Suppressor macrophage treated with lipopolysaccharide for 4 hours (primary cell): ENCODE measurements at regions not wholly inside any gene's neighbourhood (a gene's known extent, or its start where the extent isn't known, plus 50 kb on each side); places are given as distances from the start of the nearest gene placed in this dataset.

Experiments
- DNase-seq: peaks from one replicate; pipeline ENCODE4 v3.0.0-alpha.2; 2020

DNA sequence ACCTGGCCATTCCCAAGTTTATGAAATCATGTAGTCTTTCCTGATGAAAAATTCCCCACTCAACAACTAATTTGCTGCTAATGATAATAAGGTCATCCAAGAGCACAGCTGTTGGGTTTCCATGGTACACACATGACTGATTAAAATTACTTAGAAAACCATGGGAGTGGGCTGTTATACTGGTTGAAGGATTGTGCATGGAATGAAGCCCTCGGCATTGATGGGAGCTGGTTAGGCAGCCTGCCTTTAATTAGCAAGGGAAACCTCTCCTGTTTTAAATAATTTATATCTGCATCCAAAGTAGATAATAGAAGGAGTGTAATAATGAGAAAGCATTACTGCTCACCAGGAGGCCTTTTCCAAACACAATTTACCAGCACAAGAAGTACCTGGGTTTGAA lies 235.1 kb upstream of the CFAP20DC start:
- no peak for DNase-seq

GRCh38 chr3:59280113-59280512 lies 230.3 kb upstream of the CFAP20DC start:
- DNase-seq: no peak

DNA sequence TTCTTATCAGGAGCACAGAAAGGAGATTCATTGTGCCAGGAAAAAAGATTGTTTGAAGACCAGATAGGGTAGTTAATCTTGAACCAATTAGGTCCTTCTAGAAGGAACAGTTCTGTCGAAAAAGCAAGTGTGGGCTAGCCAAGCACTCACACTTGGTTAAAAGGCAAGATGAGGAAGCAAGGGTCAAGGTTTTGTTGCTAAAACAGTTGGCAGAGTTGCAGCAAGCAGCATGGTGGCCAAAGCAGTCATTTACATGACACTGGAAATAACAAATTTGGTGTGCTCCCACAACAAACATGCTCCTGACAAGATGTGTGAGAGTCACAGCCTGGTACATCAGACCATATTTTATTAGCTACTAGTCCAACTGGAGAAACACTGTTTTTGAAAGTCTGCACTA lies 228.0 kb upstream of the CFAP20DC start:
- DNase-seq: no peak

DNA sequence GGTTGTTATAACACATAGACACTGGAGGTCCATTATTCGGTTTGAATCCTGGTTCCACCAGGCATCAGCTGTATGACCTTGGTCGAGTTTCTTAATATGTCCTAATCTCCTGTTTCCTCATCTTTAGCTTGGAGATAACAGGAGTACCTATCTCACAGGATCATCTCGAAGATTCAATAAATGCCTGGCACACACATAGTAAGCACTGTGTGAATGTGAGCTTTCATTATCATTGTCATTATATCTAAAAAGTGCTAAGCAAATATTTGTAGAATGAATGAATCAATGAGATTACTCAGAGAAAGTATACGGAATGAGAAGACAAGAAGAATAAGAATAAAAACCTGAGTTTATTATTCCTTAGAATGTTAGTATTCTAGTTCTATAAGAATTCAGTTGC lies 227.4 kb upstream of the CFAP20DC start:
- no peak for DNase-seq

GRCh38 chr3:59273976-59274375 lies 224.2 kb upstream of the CFAP20DC start:
- no peak for DNase-seq

DNA sequence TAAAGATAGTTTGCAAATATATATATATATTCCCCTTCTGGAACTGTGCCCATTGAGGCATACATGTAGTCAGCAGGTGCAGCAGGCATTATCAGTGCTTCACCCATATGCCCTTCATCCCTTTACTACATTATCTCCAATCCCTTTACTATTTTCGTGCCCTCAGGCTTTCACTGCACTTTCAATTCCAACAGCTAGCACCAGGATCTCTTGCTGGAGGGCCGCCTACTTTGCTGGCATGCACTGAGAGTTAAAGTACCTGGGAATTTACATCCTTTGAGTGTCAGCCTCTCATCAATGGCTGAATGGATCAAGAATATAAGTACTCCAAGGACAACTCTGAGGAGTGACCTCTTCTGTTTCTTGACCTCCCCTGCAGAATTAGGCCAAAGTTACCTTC lies 222.1 kb upstream of the CFAP20DC start:
- DNase-seq: no peak

GRCh38 chr3:59270921-59271320 lies 221.1 kb upstream of the CFAP20DC start:
- no peak for DNase-seq

DNA sequence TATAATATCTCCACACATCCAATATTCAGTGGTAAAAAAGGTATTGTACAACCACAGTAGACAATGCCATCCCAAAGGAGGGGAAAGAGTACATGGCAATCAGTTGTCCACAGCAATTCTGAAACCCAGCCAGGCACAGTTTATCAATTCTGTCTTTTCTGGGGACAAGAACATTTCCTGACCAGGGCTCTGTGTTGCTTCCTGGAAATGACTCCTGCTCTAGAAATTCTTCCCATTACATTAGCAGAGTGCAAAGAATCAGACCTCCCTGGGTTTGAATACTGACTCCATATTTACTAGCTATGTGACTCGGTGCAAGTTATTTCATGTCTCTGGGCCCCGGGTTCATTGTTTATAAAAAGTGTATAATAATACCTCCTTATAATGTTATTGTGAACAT lies 220.4 kb upstream of the CFAP20DC start:
- no peak for DNase-seq

DNA sequence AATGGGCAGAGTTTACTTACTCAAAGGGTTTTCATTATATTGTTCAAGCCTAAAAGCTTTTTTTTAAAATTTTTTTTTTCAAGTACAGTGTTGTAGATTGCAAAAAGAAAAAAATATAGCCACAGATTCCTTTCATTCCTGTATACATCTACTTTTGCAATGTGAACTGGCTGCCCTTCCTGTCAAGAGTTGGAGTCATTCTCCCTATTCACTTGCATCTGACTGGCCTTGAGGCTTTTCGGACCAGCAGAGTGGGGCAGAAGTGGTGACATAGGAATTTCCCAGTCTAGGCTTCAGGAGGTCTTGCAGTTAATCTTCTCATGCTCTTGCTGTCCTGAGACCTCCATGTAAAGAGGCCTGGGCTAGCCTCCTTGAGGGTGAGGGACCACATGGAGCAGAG lies 218.3 kb upstream of the CFAP20DC start:
- DNase-seq: peak; percentile 29

DNA sequence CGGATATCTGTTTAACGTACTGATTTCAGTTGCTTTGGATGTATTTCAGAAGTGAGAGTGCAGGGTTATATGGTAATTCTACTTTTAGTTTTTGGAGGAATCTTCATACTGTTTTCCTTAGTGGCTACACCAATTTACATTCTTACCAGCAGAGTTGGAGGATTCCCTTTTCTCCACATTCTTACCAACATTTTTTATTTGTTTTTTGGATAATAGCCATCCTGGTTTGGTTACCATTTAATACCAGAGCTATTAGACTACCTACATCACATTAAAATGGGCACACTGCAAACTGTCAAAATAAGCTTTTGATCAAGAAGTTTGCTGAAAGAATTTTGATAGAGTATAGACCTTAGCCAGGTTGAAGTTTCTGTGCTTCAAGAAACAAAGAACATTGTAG lies 217.2 kb upstream of the CFAP20DC start:
- DNase-seq: no peak

GRCh38 chr3:59266551-59266950 lies 216.7 kb upstream of the CFAP20DC start:
- DNase-seq: peak; percentile 28

- peak; percentile 20 for DNase-seq
Measured at GRCh38 chr3:59265566-59265965, 215.7 kb upstream of the CFAP20DC start.

DNA sequence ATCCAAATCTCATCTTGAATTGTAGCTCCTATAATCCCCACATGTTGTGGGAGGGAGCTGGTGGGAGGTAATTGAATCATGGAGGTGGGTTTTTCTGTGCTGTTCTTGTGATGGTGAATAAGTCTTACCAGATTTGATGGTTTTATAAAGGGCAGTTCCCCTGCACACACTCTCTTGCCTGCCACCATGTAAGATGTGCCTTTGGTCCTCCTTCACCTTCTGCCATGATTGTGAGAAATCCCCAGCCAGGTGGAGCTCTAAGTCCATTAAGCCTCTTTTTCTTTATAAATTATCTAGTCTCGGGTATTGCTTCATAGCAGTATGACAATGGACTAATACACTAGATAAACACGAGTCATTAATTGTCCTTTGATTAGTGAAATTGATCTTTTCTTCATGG lies 214.5 kb upstream of the CFAP20DC start:
- no peak for DNase-seq

DNA sequence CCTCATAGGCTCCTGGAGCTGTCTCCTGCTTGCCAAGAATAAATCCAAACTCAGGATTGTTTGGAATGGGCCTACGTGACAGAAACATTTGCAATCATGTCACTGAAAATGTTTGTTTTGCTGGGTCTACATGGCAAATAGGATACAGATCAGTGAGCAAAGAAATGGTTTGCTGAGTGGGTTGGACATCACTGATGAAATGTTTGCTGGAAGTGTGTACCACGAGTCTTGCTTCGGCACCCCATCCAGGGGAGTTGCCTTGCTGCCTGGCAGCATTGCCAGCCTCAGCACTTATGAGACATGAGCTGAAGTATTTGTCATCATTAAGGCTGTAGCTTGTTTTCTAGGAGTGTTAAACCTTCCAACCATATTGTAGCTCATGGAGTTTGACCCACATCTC lies 213.3 kb upstream of the CFAP20DC start:
- DNase-seq: no peak

DNA sequence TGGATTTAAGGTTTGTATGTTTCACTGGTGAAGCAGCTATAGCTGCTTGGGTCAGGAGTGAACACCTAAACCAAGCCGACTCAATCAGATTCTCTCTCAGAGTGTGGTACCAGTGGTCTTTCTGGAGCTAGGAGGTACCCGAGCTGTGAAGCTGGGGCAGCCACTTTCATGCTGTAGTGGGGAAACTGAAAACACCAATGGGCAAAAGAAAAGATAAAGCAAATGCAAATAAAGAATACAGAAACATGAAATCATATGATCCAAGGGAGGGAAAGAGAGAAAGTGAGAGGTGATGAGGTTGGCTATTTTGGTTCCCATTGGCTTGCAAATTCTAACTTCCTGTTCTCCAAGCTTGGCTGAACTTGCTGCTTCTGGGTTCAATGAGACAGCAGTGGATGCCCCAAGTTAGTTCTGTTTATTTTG lies 212.3 kb upstream of the CFAP20DC start:
- peak; percentile 27 for DNase-seq

GRCh38 chr3:59261009-59261408 lies 211.2 kb upstream of the CFAP20DC start:
- no peak for DNase-seq

GRCh38 chr3:59258550-59259260 lies 208.9 kb upstream of the CFAP20DC start:
- no peak for DNase-seq

DNA sequence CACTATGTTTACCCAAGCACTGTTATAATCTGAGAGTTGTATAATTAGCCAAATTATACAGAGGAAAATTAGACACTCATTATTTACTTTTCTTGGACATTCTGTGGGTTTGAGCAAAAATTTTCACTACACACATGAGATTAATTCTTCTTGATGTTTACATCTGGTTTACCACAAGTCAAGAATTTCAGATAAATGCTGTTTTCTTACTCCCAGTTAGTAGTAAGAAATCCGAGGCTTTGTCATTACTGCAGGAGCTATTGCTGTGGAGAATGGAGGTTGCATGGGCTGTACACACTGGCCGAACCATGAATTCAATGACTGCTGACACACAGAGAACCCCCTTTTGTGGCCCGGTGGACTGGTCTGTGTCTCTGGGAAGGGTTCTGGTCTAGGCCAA lies 207.7 kb upstream of the CFAP20DC start:
- DNase-seq: no peak

DNA sequence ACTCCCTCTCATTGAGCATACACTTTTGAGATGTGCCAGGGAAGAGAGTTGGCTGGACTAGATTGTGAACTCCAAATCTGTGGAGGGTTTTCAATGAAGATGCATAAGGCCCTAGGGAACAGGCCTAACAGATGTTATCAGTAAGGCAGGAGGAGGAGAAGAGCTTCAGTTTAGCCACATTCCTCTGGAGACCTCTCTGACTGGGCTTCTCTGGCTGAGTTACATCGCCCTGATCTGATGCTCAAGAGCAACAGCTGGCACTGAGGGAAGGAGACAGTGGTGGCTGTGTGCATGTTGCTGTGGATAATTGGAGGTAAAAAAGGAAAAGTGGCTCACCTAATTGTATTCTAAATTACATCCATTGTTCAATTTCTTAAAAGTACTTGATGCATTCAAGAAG lies 206.4 kb upstream of the CFAP20DC start:
- no peak for DNase-seq

DNA sequence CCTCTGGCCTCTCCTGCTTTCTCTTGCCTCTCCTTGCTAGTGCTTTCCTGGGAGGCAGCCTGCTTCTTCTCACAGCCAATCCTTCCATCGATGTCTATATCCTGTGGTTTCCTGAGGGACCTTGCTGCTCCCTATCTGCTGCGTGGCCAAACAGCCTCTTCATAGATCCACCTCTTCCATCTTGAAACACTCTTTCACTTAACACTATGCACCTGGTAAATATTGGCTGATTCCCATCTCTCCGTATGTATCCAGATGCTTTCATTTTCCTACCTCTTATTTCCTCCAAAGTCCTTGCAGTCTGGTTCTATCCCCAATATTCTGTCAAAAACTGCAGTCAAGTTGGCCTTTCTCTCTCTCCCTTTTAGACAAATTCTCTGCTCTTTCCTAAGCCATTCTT lies 205.2 kb upstream of the CFAP20DC start:
- DNase-seq: no peak

- DNase-seq: no peak
Measured at GRCh38 chr3:59254433-59254832, 204.6 kb upstream of the CFAP20DC start.

DNA sequence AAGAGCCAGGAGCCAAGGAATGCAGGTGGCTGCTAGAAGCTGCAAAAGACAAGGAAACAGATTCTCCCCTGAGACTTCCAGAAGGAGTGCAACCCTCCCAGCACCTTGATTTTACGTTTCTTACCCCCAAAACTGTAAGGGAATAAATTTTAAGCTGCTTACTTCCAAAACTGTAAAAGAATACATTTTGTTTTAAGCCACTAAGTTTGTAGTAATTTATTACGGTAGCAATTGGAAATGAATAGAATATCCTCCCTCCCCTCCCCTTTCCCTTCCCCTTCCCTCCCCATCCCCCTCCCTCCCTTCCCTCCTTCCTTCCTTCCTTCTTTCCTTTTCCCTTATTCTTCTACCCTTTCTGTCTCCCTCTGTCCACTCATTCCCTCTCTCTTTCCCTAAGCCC lies 203.7 kb upstream of the CFAP20DC start:
- no peak for DNase-seq

DNA sequence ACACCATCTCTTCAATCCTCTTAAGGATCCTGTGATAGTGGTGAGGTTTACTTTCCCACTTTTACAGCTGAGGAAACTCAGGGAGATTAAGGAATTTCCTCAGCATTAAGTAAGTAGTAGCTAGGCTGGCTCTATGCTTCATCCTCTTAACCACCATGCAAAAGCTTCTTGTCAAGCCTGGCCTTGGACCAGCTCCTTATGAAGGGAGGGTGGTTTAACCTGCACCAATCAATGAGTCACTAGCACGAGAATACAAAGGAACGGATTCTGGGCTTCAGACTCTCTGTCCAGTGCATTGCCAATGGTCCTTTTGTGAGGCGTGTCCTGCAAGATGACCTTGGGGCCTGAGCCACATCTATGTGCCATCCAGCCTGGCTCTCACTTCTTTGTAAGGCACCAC lies 202.0 kb upstream of the CFAP20DC start:
- no peak for DNase-seq

DNA sequence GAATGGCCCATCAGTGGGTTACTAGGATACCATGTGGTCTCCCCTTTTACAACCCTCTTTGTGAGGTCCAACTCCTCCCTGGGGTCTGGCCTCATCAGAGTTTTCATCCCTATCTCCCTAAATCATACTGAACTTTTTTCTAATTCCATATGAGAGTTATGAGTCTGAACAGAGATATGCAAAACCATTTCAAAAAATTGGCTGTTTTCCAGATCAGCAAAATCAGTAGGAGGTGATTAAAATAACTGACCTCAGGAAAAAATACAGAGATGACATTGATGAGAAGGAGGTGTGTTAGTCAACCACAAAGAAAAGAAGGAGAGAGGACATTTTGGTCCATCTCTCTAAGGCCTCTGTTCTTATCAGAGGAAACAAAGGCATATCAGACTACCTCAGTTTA lies 200.8 kb upstream of the CFAP20DC start:
- DNase-seq: no peak

DNA sequence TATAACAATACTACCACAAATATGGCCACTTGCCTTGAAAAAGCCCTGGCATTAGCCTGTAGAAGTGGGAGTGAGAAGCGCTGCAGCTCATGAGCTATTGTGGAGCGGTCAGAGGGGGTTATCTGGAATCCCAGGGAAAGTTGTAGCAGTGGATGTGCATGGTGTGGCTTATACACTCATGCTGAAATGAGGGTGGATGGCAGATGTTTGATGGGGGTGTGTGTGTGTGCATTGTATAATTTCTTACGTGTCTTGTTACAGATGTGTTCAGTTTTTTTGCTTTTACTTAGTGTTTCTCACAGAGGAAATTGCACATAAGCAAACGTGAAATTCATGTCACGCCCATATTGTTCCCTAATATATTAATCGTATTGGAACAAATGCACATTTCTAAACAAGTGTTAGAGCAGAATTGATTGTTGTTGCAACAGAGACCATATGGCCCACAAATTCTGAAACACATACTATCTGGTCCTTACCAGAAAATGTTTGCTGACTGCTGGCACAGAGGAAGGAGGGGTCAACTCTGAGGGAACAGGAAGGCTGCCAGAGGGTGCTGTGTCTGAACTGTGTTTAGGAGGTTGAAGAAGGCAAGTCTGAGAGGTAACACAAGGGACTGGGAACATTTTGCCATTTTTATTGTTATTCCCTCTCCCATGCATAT lies 200.0 kb upstream of the CFAP20DC start:
- DNase-seq: no peak
